ENCODE measurements at regions not wholly inside any gene's neighbourhood (a gene's known extent, or its start where the extent isn't known, plus 50 kb on each side); places are given as distances from the start of the nearest gene placed in this dataset.

DNA sequence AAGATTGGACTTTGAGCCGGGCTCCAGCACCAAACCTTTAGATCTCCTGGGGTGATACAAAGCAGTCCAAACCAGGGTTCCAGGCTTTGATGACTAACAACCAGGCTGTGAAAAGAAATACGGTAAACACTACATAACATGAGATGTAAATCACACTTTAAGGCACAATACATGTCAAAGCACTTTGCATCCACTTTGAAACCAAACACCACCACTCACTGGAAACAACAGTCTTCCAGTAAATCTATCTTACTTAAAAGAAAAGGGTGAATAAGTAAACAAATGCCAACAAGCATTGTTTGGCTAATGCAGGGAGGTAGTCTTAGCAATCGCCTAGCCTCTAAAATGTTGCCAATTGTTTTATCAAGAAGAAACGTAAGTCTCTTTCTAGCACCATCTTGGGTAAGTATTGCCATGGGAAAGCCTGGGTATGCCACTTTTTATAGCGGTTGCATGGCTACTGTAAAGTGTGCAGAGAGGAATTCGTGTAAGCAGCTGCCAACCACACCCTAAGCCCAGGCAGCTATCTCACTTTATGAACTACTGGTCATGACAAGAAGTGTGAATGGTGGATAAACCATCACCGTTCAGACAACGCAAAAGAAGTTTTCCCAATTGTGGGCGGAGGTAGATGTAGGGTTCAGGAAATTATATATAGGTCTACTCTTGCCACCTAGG is 267.4 kb upstream of the PSMD7 start:
- DNase-seq (no peak), ATAC-seq (no peak)
- H3K27me3 Mint-ChIP-seq = peaks cover 3% of the 10 kb centered on the region
- no peaks in the 10 kb centered on the region for H3K36me3 Mint-ChIP-seq
- CTCF ChIA-PET = no interaction called here
- H3K4me1 Mint-ChIP-seq = no peaks in the 10 kb centered on the region
- H3K27ac Mint-ChIP-seq = no peak overlapping the region
- H3K9me3 Mint-ChIP-seq (ENCODE audit: low read depth) = no peaks in the 10 kb centered on the region
- H3K4me3 Mint-ChIP-seq = no peak overlapping the region

DNA sequence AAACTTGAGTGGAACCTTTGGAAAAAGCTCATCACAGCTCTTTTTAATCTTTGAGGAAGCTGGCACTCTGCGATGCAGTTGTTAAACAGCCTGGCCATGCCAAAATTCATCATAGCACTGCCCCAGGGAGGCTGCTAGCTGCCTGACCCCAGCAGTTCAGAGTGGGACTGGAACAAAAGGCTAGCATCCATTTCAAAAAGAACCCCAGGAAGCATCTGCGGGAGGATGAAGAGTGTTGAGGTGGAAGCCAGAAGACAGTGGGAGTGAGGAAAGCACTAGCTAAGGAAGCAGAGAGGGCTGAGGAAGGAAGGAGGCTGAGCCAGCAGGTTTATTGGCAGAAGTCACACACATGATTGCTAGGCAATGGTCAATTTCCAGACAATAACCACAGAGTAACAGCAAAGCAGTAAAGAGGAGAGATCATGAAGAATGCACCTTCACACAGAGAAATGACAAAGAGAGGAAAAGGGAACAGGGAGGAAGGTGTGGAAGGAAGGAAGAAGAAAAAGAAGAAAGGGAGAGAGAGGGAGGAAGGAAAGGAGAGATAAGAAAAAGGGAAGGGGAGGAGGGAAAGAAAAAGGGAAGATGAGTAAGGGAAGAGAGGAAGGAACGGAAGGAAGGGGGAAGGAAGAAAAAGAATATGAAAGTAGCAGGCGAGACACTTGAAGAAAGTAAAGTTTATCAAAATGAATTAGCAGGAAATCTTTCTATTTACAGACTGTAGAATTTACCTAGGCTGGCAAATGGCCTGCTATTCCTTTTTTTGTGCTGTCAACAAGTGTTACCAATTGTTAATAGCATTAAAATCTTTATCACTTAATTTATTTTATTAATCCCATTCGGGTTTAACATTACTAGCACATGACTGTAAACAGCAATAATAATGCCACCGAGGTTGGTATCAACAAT is 270.0 kb upstream of the PSMD7 start:
- Mint-ChIP-seq H3K9me3 (ENCODE audit: low read depth) (no peaks in the 10 kb centered on the region), H3K36me3 (no peaks in the 10 kb centered on the region), H3K27me3 (no peaks in the 10 kb centered on the region), H3K4me1 (no peaks in the 10 kb centered on the region), H3K4me3 (no peak overlapping the region), H3K27ac (no peak overlapping the region)
- DNase-seq (no peak), ATAC-seq (no peak)
- CTCF ChIA-PET = no interaction called here

DNA sequence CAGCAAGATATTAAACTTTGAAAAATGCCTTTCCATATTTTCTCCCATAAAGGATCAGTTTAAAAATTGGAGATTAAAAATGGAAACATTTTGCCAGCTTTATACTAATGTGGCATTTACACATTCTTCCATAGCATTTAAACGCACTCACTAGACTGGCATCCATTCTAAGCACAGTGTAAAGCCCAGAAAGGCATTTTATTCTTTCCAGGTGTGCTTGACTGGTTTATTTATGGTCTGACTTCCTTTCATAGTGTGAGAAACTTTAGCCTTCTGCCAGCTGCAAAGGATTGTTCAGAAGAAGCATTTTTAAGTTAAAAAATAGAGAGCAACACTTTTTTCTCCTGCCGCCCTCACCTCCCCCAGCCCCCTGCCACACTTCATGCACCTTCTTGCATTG is 271.7 kb upstream of the PSMD7 start:
- Mint-ChIP-seq H3K27ac (no peak overlapping the region), H3K4me1 (no peaks in the 10 kb centered on the region), H3K36me3 (no peaks in the 10 kb centered on the region), H3K27me3 (no peaks in the 10 kb centered on the region), H3K4me3 (no peak overlapping the region), H3K9me3 (ENCODE audit: low read depth) (no peaks in the 10 kb centered on the region)
- DNase-seq (no peak), ATAC-seq (no peak)
- CTCF ChIA-PET = no interaction called here

DNA sequence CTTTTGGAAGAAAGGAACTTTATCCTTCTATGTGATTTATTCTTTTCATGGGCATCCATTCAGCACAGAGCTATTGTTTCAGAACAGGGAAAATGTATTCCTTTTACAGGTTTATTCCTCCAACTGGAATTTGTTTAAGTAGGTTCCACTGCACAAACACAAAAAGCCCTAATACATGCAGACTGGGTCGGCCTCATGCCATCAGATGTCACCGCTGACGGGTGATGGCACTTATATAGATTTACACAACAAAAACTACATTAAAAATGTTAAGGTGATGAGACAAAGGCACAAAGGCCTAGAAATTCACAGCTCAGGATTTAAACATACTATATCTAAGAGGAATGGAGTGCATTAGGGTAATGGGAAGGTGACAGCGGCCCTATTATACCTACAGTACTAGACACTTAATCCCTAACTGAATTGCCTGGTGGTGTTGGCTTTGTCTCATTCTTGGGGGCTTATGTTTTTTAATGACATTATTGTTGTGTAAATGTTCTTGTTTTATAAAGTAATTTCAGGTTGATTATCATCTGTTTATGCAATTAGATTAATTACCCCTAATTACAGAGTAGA is 276.4 kb upstream of the PSMD7 start:
- Mint-ChIP-seq H3K27ac (no peak overlapping the region), H3K4me3 (no peak overlapping the region), H3K36me3 (no peaks in the 10 kb centered on the region), H3K27me3 (no peaks in the 10 kb centered on the region), H3K9me3 (ENCODE audit: low read depth) (no peaks in the 10 kb centered on the region), H3K4me1 (no peaks in the 10 kb centered on the region)
- DNase-seq = no peak
- CTCF ChIA-PET = no interaction called here
- ATAC-seq = no peak

DNA sequence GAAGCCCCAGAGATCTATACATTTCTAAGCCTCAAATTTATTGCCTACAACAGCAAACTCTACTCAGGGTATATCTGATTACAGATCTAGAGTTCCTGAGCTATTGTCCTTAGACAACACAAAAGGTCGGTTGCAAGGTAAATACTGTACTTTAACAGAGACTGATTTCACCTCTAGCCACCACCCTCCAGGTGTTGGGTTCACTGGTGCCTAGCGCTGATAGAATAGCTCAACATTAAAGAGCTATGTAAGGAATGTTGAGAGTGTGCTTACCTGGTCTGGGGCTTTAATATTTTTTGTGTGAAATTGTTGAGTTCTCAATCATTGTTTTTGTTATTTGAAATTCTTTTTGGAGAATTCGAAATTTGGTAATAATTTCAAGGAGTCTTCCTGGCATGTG is 277.0 kb upstream of the PSMD7 start:
- Mint-ChIP-seq H3K4me1 (no peaks in the 10 kb centered on the region), H3K27me3 (no peaks in the 10 kb centered on the region), H3K9me3 (ENCODE audit: low read depth) (no peaks in the 10 kb centered on the region), H3K36me3 (no peaks in the 10 kb centered on the region), H3K27ac (no peak overlapping the region), H3K4me3 (no peak overlapping the region)
- DNase-seq (no peak), ATAC-seq (no peak)
- CTCF ChIA-PET = no interaction called here

DNA sequence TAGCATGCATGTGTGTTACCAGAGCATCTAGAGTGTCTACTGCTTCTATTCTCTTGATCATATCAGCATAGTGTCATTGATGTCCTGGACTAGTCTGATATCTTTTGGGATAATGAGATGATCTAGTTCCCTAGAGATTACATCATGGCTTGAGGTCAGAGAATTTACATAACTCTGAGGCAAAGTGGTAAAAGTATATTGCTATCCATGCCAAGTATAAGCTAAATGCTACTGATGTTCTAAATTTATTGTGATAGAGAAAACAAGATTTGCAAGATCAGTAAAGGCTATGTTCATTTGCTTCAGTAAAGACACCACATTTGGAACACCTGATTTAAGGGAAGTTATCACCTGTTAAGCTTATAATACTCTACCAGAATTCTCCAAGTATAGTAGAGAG is 280.7 kb upstream of the PSMD7 start:
- DNase-seq = no peak
- H3K4me1 Mint-ChIP-seq = no peaks in the 10 kb centered on the region
- H3K4me3 Mint-ChIP-seq = no peak overlapping the region
- CTCF ChIA-PET = no interaction called here
- no peaks in the 10 kb centered on the region for H3K27me3 Mint-ChIP-seq
- H3K27ac Mint-ChIP-seq = no peak overlapping the region
- H3K9me3 Mint-ChIP-seq (ENCODE audit: low read depth) = peaks cover 2% of the 10 kb centered on the region
- ATAC-seq = no peak
- H3K36me3 Mint-ChIP-seq = no peaks in the 10 kb centered on the region

DNA sequence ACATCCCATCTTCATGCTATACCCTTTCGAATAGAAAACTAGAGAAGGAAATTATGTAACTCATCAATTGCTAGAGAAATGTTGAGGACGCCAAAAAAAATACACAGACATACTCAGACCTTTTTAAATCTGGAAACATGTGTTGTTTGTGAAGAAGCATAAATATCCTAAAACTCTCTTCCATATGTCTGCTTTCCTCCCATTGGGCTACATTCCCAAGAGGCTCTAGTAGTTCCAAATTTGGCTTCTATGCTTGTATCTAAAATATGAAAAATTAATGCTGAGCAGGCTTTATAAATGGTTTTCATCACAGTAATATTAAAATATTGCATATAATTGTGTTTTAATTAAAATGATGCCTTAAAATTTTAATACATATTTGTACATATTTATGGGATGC is 297.9 kb upstream of the PSMD7 start:
- Mint-ChIP-seq H3K4me1 (no peaks in the 10 kb centered on the region), H3K9me3 (ENCODE audit: low read depth) (peaks cover 6% of the 10 kb centered on the region), H3K36me3 (no peaks in the 10 kb centered on the region), H3K4me3 (no peak overlapping the region), H3K27ac (no peak overlapping the region), H3K27me3 (no peaks in the 10 kb centered on the region)
- DNase-seq (no peak), ATAC-seq (no peak)
- CTCF ChIA-PET = no interaction called here

DNA sequence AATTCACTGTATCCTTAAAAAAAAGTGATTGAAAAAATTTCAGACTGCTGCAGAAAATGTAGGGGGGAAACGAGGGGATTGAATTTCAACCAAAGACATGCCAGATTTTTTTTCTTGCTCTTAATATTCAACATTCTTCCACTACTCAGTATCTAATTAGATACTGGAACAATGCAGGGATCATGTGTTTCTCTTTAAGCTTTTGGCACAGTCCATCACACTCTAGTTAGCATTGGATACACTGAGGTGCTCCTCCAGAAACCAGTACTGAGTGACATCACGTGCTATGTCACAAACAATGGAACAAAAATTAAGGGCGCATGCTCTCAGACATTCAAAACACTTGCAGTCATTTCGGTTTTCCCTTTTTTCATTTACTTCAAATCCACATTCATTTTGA is 298.6 kb upstream of the PSMD7 start:
- ATAC-seq (no peak), DNase-seq (no peak)
- H3K27me3 Mint-ChIP-seq = no peaks in the 10 kb centered on the region
- no peak overlapping the region for H3K27ac Mint-ChIP-seq
- no peak overlapping the region for H3K4me3 Mint-ChIP-seq
- CTCF ChIA-PET = no interaction called here
- peaks cover 6% of the 10 kb centered on the region for H3K9me3 Mint-ChIP-seq (ENCODE audit: low read depth)
- H3K4me1 Mint-ChIP-seq = no peaks in the 10 kb centered on the region
- no peaks in the 10 kb centered on the region for H3K36me3 Mint-ChIP-seq

DNA sequence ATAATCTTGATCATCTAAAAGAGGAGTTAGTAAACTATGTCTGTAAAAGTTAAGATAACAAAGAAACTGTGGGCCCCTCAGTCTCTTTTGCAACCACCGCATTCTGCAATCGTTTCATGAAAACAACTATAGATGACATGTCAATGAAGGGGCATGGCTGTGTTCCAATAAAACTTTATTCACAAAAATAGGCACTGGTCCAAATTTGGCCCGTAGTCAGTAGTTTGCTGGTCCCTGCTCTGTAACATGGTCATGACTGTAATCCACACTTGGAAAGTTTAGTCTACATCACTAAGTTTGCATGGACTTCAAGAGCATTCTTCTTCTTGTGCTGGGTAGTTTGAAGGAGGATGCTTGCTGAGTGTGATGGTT is 299.3 kb upstream of the PSMD7 start:
- Mint-ChIP-seq H3K27ac (no peak overlapping the region), H3K27me3 (no peaks in the 10 kb centered on the region), H3K4me3 (no peak overlapping the region), H3K4me1 (no peaks in the 10 kb centered on the region), H3K36me3 (no peaks in the 10 kb centered on the region), H3K9me3 (ENCODE audit: low read depth) (peaks cover 4% of the 10 kb centered on the region)
- CTCF ChIA-PET = no interaction called here
- no peak for DNase-seq
- no peak for ATAC-seq

DNA sequence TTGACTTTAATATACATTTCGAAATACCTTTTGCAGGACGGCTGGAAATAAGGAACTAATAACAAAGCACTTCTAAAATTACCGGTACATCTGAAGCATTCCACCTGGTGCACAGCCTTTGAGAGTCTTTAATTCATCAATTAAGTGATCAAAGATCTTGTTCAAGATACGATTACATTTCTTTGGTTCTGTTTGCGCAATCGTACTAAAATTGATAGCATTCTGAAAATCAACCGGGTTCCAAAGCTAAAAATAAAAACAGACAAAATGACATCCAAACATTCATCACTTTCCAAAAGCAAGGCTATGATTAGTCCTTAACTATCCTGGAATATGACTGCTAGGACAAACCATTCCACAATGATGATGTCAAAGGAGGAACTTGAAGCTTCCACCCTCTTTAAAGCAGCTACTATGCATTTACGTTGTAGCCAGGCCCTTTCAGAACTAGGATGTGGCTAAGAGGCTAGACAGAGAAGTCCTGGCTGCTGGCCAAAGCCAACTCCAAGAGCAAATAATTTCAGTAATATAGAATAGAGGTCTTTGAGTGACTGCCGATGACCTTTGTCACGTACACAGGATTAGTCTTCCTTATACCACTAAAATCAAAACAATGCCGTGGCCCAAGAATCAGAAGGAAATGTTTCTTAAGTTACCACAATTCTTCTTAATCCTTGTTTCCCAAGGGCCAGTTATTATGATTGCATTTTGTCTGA is 299.8 kb upstream of the PSMD7 start:
- H3K9me3 Mint-ChIP-seq (ENCODE audit: low read depth) = peaks cover 4% of the 10 kb centered on the region
- no peak overlapping the region for H3K4me3 Mint-ChIP-seq
- H3K27ac Mint-ChIP-seq = no peak overlapping the region
- H3K4me1 Mint-ChIP-seq = no peaks in the 10 kb centered on the region
- H3K36me3 Mint-ChIP-seq = no peaks in the 10 kb centered on the region
- DNase-seq = no peak
- H3K27me3 Mint-ChIP-seq = no peaks in the 10 kb centered on the region
- CTCF ChIA-PET = no interaction called here
- ATAC-seq = no peak

DNA sequence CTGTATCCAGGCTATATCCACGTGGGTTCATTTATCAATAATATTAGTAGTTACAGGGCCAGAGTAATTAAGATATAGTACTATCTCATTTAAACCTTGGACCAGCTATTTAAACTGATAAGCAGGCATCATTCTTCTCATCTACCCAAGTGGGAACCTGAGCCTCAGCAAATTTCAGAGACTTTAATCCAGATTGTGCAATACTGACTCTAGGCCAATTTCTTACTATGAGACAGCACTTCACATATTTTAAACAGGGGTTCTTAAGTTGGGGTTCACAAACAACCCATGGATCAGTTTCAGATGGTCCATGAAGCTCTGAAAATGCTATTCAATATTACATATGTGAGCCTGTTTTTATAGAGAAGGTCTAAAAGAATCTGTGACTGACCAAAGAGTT is 302.7 kb upstream of the PSMD7 start:
- Mint-ChIP-seq H3K4me1 (no peaks in the 10 kb centered on the region), H3K27ac (no peak overlapping the region), H3K9me3 (ENCODE audit: low read depth) (peaks cover 4% of the 10 kb centered on the region), H3K36me3 (no peaks in the 10 kb centered on the region), H3K27me3 (no peaks in the 10 kb centered on the region), H3K4me3 (no peak overlapping the region)
- ATAC-seq (no peak), DNase-seq (no peak)
- CTCF ChIA-PET = no interaction called here

DNA sequence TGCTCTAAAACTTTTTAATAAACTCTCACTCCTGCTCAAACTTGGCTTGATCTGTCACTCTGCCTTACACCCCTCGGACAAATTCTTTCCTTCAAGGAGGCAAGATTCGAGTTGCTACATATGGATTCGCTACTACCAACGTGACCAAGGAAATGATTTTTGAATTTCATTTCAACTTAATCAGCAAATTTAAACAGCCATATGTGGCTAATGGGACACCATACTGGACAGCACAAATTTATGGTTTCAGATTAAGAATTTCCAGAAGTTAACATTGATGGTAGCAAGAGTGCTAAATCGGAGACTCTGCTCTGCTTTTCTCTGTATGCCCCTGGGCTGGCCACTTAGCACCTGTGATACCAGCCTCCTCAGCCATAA is 318.2 kb upstream of the PSMD7 start:
- DNase-seq = no peak
- CTCF ChIA-PET = no interaction called here
- H3K4me1 Mint-ChIP-seq = no peaks in the 10 kb centered on the region
- H3K36me3 Mint-ChIP-seq = no peaks in the 10 kb centered on the region
- ATAC-seq = no peak
- H3K27me3 Mint-ChIP-seq = no peaks in the 10 kb centered on the region
- H3K27ac Mint-ChIP-seq = no peak overlapping the region
- peaks cover 13% of the 10 kb centered on the region for H3K9me3 Mint-ChIP-seq (ENCODE audit: low read depth)
- no peak overlapping the region for H3K4me3 Mint-ChIP-seq

DNA sequence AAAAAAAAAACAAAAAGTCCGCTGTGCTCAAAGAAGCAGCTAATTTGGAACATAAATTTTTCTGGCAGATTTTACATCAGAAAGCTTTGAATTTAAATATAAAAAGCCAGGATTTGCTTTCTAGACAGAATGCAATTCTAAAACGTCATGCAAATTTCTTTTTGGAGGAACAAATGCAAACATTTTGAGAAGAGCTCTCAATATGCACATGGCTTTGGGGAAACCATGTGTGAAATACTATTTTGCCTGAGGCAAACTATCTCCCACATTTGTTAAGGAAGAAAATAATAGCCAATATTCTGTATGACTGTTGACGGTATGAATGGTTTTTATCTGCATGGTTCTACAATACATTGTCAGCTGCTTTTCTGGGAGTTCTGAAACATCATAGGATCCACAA is 320.0 kb upstream of the PSMD7 start:
- CTCF ChIA-PET = no interaction called here
- H3K4me3 Mint-ChIP-seq = no peak overlapping the region

DNA sequence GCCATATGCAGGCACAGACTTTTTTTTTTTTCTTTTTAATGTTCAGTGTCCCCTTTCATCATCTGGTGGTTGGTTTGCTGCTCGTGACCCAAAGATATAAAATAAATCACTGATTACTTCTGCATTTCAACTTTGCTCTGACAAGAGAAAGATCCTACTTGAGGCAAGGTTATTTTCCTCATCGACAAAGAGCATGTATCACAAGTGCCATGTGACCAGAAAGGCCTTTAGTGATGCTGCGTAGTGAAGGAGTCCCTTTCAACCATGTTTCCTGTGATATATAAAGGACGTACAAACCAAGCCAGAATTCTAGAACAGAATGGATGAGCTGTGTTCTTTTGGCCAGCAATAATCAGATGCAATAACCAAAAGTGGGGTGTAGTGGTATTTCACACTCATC is 323.4 kb upstream of the PSMD7 start:
- no peaks in the 10 kb centered on the region for H3K27me3 Mint-ChIP-seq
- ATAC-seq (no peak), DNase-seq (no peak)
- H3K36me3 Mint-ChIP-seq = no peaks in the 10 kb centered on the region
- CTCF ChIA-PET = no interaction called here
- peaks cover 2% of the 10 kb centered on the region for H3K9me3 Mint-ChIP-seq (ENCODE audit: low read depth)
- H3K4me3 Mint-ChIP-seq = no peak overlapping the region
- no peaks in the 10 kb centered on the region for H3K4me1 Mint-ChIP-seq
- no peak overlapping the region for H3K27ac Mint-ChIP-seq

More for the DNA sequence above, 320.0 kb upstream of the PSMD7 start:
- Mint-ChIP-seq H3K36me3 (no peaks in the 10 kb centered on the region), H3K4me1 (no peaks in the 10 kb centered on the region), H3K27ac (no peak overlapping the region), H3K9me3 (ENCODE audit: low read depth) (peaks cover 7% of the 10 kb centered on the region), H3K27me3 (no peaks in the 10 kb centered on the region)
- no peak for ATAC-seq
- no peak for DNase-seq
